Stimulated activated CD8-positive, alpha-beta memory T cell treated with anti-CD3 and anti-CD28 coated beads, Interleukin-2, amount 100 ng/mL, for 48 hours (primary cell): ENCODE measurements at regions not wholly inside any gene's neighbourhood (a gene's known extent, or its start where the extent isn't known, plus 50 kb on each side); places are given as distances from the start of the nearest gene placed in this dataset.

Experiments used
- DNase-seq, 2 donors: peaks; one replicate each; pipeline ENCODE4 v3.0.0-alpha.2; 2020; ENCODE audit warnings: low read depth in 2 of 2

DNA sequence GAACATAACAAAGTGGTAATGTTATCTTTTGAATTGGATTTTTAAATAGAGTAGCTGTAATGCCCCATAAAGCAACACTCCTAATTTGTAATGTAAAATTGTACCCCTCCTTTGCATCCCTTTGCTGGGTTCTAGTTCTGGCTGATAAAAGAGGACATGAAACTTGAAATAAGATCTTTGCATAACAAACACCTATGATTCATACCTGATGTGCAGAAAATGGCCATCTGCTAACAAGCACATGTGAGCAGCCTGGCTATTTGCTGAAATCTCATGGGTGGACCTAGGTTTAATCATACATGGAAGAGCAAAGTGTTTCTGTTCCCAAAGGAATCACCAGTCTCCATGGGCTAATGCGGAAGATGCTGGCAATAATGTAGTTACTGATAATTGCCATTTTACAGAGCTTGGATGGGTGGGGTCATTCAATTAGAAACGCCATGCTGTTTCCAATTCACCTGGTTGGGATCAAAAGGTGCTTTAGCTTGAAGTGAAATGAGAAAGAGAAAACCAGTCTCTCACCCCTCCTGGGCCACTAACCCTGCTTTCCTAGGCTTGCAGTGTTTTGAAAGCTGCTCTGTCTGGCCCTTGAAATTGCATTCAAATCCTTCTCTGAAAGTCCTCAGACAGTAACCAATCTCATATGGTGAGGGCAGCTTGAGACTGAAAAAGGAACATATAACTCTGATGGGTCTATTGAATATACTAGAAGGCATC lies 585.1 kb downstream of the TLE4 start:
- DNase-seq: no peak

DNA sequence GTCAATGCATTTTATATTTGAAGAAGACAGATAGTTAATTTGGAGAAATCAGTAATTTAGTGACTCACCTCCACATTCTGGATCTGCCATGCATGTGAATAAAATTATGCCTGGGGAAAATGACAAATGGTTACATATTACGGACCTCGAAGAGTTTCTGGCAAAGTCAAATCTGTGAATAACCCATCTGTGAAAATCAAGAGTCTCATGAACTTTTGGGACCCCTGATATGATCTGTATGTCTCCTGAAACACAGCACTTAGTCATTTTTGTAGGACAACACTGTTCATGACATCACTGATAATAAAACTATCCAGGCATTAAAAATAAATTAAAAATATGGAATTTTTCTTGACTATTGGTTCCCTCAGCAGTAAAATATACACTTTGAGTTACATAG lies 584.5 kb downstream of the TLE4 start:
- DNase-seq: no peak

DNA sequence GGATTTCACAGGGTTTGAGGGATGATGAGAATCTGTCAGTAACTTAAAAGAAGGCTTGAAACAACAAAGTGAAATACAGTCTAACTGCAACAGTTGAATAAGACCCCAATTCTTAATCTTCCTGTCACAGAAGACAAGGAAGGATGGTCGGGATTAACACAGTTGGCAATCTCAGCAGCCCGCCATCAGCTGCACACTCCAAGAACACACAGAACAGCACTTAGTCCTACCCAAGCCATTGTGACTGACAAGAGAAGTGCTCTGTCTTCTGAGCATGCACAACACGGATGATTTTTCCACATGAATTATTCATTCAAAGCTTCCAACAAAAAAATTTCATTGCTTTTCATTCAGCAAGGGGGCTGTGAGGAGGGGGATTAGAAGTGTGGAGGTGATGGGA lies 576.1 kb downstream of the TLE4 start:
- no peak for DNase-seq

DNA sequence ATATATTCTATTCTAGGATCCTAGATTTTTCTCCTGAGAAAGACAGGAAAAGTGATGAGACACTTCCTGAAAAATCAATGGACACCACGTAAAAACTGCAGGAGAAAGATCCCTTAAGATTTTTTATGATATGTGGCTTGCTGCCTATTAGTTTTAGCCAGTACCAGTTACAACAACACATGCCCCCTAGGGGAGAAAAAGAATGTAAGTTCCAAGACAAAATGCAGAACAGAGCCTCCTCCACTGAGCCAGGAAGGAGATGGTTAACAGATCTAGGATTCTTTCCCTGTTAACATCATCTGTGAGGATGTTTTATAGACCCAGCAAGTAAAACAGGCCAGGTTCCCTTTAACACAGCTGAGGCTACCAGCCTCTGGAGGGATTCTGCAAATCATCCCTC lies 574.7 kb downstream of the TLE4 start:
- DNase-seq: no peak

DNA sequence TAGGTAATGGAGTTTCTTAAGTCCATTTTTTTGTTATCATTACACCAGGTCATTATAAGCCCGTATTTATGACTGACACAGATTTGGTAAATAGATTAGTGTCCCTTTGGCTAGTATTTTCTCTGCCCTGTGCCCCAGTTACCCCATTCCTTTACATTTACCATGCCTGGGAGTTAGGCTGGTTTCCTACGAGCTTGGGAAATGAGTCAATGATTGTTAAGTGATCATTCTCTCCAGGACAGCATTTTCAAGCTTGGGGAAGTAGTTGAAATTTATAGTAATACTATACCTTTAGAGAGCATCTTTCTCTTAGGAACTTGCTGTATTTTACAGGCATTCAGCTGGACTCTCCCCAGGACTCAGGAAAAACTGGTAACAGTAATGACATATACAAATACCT lies 573.1 kb downstream of the TLE4 start:
- no peak for DNase-seq

DNA sequence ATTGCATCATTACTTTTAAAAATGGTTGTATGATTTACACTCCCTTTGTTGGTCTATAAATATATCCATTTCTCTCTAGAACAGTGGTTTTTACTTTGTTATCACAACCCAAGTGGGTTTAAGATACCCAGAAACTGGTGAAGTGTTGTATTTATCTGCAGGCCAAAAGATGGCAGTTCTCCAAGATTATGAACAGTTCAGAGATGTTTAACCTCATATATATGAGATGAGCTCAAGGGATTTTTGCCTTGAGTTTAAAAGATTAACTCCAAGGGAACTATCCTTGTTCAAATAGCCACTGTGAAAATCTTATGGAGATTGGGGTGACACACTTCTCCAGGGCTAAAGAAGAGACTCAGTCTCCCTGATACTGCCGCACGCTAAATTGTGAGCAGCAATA lies 572.6 kb downstream of the TLE4 start:
- DNase-seq: no peak

DNA sequence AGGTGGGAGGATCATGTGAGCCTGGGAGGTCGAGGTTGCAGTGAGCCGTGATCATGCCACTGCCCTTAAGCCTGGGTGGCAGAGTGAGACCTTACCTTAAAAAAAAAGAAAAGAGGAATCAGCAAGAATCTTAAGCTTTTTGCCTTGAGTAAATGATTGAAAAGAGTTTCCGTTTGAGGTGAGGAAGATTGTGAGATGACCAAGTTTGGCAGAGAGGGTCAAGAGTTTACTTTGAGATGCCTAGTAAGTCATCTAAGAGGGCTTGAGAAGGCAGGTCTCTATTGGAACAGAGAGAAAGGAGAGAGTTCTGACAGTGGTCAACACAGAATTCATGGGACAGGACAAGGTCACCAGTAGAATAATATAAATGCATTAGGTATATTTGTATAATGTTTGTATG lies 572.1 kb downstream of the TLE4 start:
- DNase-seq: no peak

DNA sequence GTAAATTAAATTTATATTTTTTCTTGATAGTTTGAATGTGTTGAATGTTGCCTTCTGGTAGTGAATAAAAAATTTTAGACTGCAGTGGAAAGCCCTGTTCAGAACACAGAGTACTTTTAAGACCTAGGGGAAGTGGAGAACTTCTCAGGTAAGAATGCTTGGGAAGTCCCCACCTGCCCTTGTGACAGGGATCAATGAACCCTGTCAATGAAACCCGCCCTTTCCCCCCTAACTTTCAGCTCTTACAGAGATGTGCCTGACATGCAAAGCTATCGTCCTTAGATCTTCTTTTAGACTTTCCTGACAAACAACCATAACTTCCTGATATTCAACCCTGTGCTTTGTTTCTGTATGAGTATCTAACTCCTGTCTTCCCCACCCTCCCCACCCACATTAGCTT lies 562.7 kb downstream of the TLE4 start:
- DNase-seq: no peak

DNA sequence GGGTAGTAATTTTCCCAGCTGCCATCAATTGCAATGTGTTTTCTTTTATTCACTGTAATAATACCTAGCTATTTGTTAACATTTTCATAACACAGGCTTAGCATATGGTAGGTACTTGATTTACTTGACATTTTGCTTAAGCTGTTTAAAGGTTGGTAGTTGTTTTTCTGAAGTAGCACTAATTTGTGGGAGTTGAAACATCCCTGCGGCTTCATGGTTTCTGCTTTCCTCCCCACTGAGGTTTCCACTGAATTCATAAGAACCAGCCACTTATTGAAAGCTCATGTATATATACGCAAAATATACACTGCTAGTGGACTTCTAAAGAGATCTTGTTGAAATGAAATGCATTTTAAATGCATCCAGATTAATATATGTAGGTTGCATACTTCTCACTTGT lies 559.9 kb downstream of the TLE4 start:
- no peak for DNase-seq

DNA sequence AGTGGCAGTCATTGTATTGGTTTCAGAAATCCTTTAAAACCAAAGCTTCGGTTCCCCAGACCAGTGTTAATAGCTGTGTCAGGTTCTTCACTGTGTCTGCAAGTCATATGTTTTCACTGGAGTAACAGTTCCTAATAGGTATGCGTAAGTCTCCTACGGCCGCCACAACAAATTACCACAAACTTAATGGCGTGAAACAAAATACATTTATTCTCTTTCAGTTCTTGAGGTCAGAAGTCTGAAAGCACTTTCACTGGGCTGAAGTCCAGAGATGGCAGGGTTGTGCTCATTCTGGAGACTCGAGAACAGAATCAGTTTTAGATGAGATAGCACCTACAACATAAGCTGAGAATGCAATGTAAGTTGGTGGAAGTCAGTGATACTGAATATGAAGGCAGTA lies 556.2 kb downstream of the TLE4 start:
- DNase-seq: no peak

DNA sequence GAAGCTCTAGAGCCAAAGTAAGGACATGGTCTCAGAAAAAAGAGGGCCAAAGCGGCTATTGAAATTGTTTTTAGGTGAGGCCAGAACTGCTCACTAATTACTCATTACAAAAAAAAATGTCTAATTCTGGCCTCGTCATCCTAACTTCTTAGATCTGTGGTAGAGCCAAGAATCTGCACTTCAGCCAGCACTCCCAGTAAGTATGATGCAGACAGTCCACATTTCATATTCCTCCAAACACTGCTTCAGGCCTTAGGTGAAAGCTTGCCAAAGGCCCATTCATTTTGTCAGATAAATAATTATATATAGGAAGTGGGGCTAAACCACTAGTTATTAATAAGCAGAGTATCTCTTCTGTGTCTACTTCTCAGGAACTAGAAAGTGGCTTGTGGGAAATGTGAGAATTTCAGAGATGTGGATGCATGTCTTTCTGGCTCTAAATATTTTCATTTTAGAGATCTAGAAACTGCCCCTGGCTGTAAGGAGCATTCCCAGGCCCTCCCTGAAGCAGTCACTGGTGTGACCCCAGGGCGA lies 554.0 kb downstream of the TLE4 start:
- no peak for DNase-seq

DNA sequence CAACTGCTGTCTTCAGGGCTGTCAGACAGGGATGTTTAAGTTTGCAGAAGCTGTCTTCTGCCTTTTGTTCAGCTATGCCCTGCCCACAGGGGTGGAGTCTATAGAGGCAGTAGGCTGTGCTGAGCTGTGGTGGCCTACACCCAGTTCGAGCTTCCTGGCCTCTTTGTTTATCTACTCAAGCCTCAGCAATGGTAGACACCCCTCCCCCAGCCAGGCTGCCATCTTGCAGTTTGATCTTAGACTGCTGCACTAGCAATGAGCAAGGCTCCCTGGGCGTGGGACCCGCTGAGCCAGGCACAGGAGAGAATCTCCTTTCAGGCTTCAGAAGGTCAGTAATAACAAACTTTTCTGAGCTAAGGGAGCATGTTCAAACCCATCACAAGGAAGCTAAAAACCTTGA lies 545.3 kb downstream of the TLE4 start:
- DNase-seq: no peak

DNA sequence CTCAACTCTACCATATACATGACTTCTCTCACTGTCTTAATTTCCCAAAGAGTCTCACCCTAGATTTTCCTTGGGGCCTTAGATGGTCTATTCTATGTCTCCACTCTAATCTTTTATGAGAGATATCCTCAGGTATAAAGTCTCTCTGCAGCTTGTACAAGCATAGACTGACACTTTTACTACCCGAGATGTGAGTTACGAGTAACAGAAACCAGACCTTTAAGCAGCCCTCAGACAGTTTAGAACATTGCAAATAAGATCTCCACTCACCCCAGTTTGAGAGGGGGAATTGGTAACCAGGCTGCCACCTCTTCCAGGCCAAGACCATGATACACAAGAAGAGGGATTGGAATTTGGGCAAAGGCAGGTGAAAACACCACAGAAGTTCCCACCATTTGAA lies 542.5 kb downstream of the TLE4 start:
- no peak for DNase-seq

DNA sequence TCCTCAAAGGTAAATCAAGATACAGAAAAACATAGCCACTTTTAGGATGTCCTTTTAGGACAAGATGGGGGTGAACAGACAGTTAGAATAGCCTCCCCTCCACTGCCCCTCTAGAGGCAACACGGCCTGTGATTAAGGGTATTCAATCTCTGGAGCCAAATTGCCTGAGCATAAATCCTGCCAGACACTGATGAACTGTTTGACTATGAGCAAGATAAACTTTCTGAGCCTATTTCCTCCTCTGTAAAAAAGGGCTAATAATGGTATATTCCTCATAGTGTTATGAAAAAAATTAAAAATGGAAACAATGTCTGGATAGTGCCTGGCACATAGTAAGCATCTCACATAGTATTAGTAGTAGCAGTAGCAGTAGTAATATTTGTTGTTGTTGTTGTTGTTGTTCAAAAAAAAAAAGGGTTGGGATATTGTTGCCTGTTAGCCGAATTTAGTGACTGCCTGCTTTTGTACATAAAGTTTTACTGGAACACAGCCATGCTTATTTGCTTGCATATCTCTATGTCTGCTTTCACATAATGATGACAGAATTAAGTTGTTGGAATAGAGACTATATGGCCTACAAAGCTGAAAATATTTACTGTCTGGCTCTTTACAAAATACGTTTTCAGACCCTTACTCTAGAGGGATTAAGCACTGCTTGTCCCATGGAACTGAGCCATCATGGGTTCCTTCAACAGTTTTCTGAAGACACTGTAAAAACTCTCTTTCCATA lies 536.3 kb downstream of the TLE4 start:
- DNase-seq: no peak

DNA sequence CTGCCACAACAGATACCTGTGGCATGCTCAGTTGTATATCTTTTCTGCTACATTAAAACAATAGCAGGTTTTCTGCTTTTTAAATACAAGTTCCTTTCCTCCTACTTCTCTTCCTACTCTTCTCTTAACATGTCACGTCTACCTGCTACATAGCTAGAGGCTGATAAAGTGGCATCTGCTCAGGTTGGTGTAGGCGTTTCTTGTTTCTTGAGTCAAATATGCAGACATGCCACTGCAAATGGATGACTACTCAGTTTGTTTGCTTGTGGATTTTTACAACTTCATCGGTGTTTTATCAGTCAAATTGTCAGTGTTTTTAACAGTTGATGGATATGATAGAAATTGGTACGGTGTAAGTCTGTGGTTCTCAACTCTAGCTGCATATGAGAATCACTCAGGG lies 525.7 kb downstream of the TLE4 start:
- DNase-seq: no peak

DNA sequence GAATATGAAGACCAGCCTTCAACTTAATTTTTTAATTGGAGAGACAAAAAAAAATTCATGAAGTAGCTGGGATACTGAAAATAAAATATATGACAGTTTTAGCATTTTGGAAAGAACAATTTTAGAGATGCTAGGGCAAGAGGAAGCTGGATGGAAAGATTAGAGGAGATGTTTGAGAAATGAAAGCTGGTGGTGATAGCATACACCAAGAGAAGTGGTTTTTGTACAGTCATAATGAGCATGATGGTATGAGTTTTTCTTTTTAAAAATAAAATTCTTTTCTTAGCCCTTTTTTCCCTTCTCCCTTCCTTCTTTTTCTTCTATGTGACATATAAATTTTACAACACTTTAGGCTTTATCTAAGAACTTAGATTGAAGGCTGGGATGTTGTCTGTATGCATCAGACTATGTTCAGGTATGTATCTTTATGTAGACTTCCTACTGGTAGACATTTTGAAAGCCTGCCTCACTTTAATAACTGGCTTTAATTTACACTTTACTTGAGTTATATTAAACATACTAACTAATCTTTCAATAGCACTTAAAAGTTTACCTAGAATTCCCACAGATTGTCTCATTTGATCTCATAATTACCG lies 522.5 kb downstream of the TLE4 start:
- DNase-seq: no peak

DNA sequence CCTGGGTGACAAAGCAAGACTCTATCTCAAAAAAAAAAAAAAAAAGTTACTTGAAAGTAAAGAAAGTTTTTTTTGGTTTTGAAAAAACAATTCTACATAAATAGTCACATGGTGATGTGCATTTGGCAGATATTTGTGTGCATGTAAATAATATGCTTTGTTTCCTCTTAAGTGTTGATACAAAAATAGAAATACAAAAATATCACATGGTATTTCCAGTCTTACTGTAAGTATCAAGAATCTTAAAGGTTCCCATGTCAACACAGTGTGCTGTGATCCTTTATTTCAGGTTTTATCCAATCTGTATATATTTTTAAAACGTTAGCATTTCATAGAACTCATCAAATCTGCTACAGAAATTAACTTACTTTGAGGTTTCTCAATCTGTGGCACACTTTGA lies 521.9 kb downstream of the TLE4 start:
- DNase-seq: no peak

DNA sequence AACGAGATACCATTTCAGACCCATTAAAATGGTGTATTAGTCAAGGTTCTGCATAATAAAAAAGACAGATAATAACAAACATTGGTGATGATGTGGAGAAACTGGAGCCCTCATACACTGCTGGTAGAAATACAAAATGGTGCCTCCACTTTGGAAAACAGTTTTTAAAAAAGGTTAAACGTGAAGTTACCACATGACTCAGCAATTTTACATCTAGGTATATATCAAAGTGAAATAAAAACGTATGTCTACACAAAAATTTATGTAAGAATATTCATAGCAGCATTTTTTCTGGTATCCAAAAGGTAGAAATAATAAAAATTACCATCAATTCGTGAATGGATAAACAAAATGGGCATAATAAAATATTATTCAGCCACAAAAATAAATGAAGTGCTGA lies 519.8 kb downstream of the TLE4 start:
- DNase-seq: no peak

DNA sequence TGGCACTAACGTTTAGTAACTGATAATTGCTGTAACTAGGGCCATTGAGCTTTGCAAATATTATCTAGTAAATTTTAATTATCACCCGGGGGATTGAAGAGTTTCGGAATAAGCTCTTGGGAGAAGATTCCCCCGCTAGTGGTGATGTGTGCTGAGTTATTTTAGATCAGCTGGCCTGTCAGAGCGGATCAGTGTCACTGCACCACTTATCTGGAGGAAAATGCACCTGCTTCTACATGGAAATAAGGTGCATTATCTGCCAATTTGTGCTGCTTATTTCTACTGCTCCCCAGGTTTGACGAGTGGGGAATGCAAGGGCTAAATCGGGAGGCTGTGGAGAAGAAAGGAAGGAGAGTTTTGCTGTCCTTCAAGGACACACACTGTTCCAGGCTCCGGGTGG lies 518.6 kb downstream of the TLE4 start:
- DNase-seq: no peak

DNA sequence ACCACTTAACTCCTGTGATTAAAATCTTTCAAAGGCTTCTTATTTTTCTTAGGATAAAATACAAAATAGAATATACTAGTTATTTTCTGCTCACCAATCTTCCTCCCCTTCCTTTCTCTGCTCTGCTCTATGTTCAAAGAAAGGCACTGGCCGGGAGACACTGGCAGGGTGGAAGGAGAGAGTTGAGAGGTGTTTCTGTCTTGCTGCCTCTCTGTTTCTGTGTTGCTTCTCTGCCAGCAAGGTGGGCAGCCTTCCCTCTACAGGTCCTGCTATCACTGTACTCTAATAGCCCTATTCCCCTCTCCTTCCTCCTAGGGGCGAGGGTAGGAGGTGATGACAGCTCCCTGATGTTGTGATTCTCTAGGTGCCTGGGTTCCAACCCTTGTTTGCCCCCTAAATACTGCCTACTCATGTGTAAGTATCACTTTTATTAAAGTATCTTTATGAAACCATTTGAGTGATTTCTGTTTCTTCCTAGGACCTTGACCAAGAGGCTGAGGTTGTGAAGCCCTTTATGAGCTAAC lies 515.1 kb downstream of the TLE4 start:
- no peak for DNase-seq

DNA sequence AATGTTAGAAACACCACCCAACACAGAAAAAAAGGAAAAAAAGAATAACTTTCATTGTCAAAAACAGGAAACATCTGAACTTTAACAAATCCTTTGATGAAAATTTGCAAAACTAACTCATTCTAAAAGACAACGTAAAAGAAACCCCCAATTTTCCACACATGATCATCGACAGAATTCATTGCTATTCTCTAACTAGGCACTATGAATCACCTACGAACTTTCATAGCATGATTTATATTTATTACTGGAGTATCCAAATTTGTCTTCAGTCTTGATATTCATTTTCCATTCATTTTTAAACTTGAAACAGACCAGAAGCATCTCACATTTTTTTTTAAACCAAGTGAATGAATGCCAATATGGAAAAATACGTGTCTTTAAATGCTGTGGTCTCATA lies 514.6 kb downstream of the TLE4 start:
- DNase-seq: no peak

DNA sequence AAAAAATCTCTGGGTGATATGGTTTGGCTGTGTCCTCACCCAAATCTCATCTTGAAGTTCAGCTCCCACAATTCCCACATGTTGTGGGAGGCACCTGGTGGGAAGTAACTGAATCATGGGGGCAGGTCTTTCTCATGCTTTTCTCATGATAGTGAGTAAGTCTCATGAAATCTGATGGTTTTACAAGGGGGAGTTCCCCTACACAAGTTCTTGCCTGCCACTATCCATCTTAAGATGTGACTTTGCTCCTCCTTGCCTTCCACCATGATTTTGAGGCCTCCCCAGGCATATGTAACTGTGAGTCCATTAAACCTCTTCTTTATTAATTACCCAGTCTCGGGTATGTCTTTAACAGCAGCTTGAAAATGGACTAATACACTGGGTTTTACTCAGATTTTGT lies 513.9 kb downstream of the TLE4 start:
- DNase-seq: no peak

DNA sequence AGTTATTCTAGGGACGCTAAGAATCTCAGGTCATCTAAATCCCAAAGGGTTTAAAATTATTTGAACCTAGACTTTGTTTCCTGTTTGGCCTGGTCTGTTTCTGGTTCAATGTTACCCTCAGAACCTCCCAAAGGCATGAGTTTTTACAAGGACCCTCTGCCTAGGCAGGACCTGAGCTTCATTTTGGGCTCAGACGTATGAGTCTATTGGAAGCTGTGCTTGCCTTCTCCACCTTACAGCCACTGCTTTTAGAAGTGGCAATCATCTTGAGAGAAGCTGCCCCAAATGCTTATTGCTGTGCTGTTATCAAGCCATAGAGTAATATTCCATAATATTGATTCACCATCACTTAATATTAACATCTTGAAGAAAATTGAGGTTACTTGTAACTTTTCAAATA lies 510.4 kb downstream of the TLE4 start:
- DNase-seq: no peak
